Eye (tissue), 1 donor: ENCODE measurements at regions not wholly inside any gene's neighbourhood (a gene's known extent, or its start where the extent isn't known, plus 50 kb on each side); places are given as distances from the start of the nearest gene placed in this dataset.

Experiments used
- DNase-seq: peaks from one replicate; pipeline ENCODE4 v3.0.0-alpha.2; 2015

- DNase-seq, result no peak
Measured at GRCh38 chr6:164283574-164283973, 869.1 kb downstream of the QKI start.

- DNase-seq, result no peak
Measured at GRCh38 chr6:164276211-164276610, 861.7 kb downstream of the QKI start.

GRCh38 chr6:164275773-164276172 is 861.3 kb downstream of the QKI start:
- no peak for DNase-seq

GRCh38 chr6:164274493-164274892 is 860.0 kb downstream of the QKI start:
- peak; percentile 10 for DNase-seq

GRCh38 chr6:164273491-164273890 is 859.0 kb downstream of the QKI start:
- DNase-seq, result no peak

GRCh38 chr6:164266851-164267250 is 852.3 kb downstream of the QKI start:
- no peak for DNase-seq

GRCh38 chr6:164262348-164262747 is 847.8 kb downstream of the QKI start:
- DNase-seq, result no peak

- DNase-seq, result no peak
Measured at GRCh38 chr6:164258421-164258820, 843.9 kb downstream of the QKI start.

GRCh38 chr6:164252948-164253347 is 838.4 kb downstream of the QKI start:
- peak; percentile 62 for DNase-seq

- DNase-seq, result no peak
Measured at GRCh38 chr6:164252291-164252690, 837.8 kb downstream of the QKI start.

- DNase-seq, result peak; percentile 72
Measured at GRCh38 chr6:164247106-164247505, 832.6 kb downstream of the QKI start.

- DNase-seq, result no peak
Measured at GRCh38 chr6:164246082-164246481, 831.6 kb downstream of the QKI start.

GRCh38 chr6:164243949-164244348 is 829.4 kb downstream of the QKI start:
- DNase-seq, result no peak

- DNase-seq, result no peak
Measured at GRCh38 chr6:164243012-164243610, 828.6 kb downstream of the QKI start.

GRCh38 chr6:164230804-164231203 is 816.3 kb downstream of the QKI start:
- DNase-seq, result no peak

GRCh38 chr6:164230259-164230658 is 815.7 kb downstream of the QKI start:
- DNase-seq, result no peak

- DNase-seq, result no peak
Measured at GRCh38 chr6:164229716-164230115, 815.2 kb downstream of the QKI start.

GRCh38 chr6:164227952-164228522 is 813.5 kb downstream of the QKI start:
- no peak for DNase-seq

GRCh38 chr6:164216839-164217238 is 802.3 kb downstream of the QKI start:
- DNase-seq, result no peak

GRCh38 chr6:164216368-164216767 is 801.9 kb downstream of the QKI start:
- no peak for DNase-seq

GRCh38 chr6:164214066-164214465 is 799.5 kb downstream of the QKI start:
- no peak for DNase-seq

- no peak for DNase-seq
Measured at GRCh38 chr6:164211254-164211653, 796.7 kb downstream of the QKI start.

GRCh38 chr6:164210783-164211182 is 796.3 kb downstream of the QKI start:
- no peak for DNase-seq

- no peak for DNase-seq
Measured at GRCh38 chr6:164210323-164210722, 795.8 kb downstream of the QKI start.

GRCh38 chr6:164208371-164208770 is 793.9 kb downstream of the QKI start:
- DNase-seq, result no peak
